Motor neuron (in vitro differentiated cells): ENCODE measurements at regions not wholly inside any gene's neighbourhood (a gene's known extent, or its start where the extent isn't known, plus 50 kb on each side); places are given as distances from the start of the nearest gene placed in this dataset.

Source experiments
- ATAC-seq, 8 experiments: fragments of 200-7000 bp; cut with Tn5 transposase; replicated peaks in 6 of 8; 2 replicates each; pipeline ENCODE4 v1.8.0; 2021; ENCODE audit warnings: mild to moderate bottlenecking in 8 of 8, moderate library complexity in 8 of 8
- H3K27ac ChIP-seq, 2 donors: fragments of 250-450 bp; sonication (Bioruptor Pico); 2 replicates each; pipeline ENCODE4 v1.9.0; 2021; ENCODE audit warnings: antibody characterized with exemption in 2 of 2, mild to moderate bottlenecking in 2 of 2, moderate library complexity in 1 of 2
- H3K4me1 ChIP-seq, 2 donors: fragments of 250-450 bp; sonication (Bioruptor Pico); replicated peaks in 1 of 2; 2 replicates each; pipeline ENCODE4 v1.6.1; 2021; ENCODE audit warnings: antibody characterized with exemption in 2 of 2, mild to moderate bottlenecking in 2 of 2, moderate library complexity in 1 of 2
- H3K4me3 ChIP-seq, 5 donors: fragments of 250-450 bp; sonication (Bioruptor Pico); 2 replicates each; pipeline ENCODE4 v1.9.0; 2021; ENCODE audit warnings: antibody characterized with exemption in 5 of 5, mild to moderate bottlenecking in 5 of 5, moderate library complexity in 4 of 5
- WGBS, 10 experiments: fragments of 450-650 bp; shearing (Covaris generic); methylation state at CpG; one replicate each; pipeline ENCODE4 v1.0.0; 2022; 5-methylcytosine and 5-hydroxymethylcytosine counted together
- in situ Hi-C, 9 experiments: fragments of 400-800 bp; cut with MboI; loops; one replicate each; pipeline ENCODE4 v1.15.0; 2021; ENCODE audit warnings: low sequenced_read_pairs in 9 of 9, low pct_unique_long_range_greater_than_20kb in 2 of 9; ENCODE audit not compliant: unreplicated experiment in 9 of 9

DNA sequence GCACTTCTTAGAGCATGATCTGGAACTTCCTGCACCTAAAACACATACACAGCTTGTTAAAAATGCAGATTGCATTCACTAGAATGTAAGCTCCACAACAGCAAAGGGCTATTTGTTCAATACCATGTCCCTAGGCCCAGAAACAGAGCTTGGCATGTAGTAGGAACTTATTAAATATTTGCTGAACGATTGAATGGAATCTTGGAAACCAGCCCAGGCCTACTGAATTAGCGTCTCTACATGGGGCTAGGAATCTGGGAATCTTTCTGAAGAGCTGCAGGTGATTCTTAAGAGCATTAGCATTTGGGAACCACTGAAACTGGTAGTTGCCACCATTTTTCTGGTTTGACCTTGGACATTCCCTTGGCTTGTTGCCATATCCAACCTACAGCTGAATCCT, 234.1 kb downstream of the STIM2 start:
- H3K4me1 ChIP-seq: peaks cover 4 to 13% of the 10 kb centered on the region in 2 donors
- H3K27ac ChIP-seq: no peak overlapping the region
- no peak overlapping the region for H3K4me3 ChIP-seq
- ATAC-seq: peak in 2 of 8 experiments; percentile 44 to 84
- in situ Hi-C loops: loop anchor here in 1 of 9 experiments (25.0 kb wide), 1 partner anchor 218 kb away; no protein-coding TSS in a partner anchor
- WGBS, 10 experiments: 0 to 80% (median 37%) methylated on average over 1 to 2 of the region's 2 CpGs; no CpG with 5 or more reads in 3 of the 10 experiments

DNA sequence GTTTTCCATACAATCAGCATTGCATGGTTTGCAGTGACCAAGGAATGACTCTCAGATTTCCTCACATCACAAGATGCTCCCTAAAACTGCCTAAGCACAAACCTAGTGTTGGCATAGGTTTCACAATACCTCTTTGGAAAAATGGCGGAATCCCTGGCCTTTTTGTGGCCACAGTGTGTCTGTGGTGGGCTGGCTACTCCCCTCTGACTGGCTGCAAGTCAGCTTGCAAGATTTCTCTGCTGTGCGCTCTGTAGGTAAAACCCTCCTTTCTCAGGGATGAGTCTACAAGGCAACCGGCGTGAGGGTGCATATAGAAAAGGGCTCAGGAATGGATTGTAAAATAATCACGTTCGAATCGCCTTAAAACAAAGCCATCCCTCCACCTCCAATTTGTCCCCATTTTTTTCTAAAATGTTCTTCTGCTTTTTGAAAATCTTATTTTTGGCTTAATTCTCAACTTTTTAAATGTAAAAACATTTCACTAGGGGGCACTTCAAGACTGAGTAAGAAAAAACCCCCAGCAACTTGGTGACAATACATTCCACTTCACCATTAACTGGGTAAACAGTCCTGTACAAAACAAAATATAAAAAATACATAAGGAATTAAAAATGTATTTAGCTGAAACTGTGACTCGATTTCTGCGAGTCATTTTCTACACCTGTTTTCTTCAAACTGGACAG, 235.6 kb downstream of the STIM2 start:
- Histone ChIP-seq H3K4me3 (no peak overlapping the region), H3K4me1 (peaks cover under 1 to 6% of the 10 kb centered on the region in 2 donors), H3K27ac (no peak overlapping the region)
- in situ Hi-C loops: loop anchor here in 1 of 9 experiments (25.0 kb wide), 1 partner anchor 216 kb away; no protein-coding TSS in a partner anchor
- no peak for ATAC-seq
- 4 to 60% (median 51%) methylated on average over 3 to 9 of the region's 9 CpGs for WGBS, 10 experiments

DNA sequence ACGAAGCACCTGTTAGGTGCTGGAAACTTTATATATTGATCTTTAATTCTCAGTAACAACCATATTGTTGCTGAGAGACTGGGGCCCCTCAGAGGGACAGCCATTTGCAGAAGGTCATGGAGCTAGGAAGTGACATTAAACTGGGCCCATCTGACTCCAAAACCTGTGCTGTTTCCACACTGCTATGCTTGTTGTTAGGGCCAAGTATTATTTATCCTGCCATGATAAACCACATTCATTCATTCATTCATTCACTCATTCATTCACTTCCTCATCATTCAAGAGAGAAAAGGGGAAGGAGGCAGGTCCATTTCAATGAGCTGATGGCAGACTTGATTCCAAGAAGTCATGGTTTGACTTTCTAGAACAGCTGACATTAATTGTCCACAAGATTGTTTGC, 237.4 kb downstream of the STIM2 start:
- peaks cover 9 to 13% of the 10 kb centered on the region in 2 donors for H3K4me1 ChIP-seq
- in situ Hi-C loops: loop anchor here in 1 of 9 experiments (25.0 kb wide), 1 partner anchor 214 kb away; no protein-coding TSS in a partner anchor
- no peak overlapping the region for H3K4me3 ChIP-seq
- WGBS, 10 experiments: 0 to 100% (median 68%) methylated on average over 1 of the region's 1 CpG; no CpG with 5 or more reads in 2 of the 10 experiments
- no peak overlapping the region for H3K27ac ChIP-seq
- ATAC-seq: no peak

DNA sequence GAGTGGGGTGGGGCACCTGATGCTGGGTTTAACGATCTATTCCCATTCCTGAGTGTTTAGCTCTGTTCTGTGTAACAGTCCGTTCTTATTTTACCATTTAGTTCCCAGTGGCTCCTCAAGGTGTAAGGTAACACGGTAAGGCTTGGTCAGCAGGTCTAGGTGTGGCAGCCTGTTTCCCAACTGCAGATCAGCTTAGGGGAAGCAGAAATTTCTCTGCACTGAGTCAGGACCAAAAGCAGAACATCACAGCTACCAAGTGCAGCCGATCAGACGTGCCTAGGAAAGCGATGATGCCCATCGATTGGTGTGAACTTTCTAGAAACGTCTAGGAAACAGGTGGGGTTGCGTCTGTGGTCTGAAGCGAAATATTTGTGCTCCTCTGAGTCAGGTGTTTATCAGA, 240.1 kb downstream of the STIM2 start:
- Histone ChIP-seq H3K4me1 (peaks cover 9 to 13% of the 10 kb centered on the region in 2 donors), H3K4me3 (no peak overlapping the region), H3K27ac (no peak overlapping the region)
- in situ Hi-C loops: no loop called here
- ATAC-seq: no peak
- whole genome bisulfite sequencing, 10 experiments: 46 to 100% (median 91%) methylated on average over 1 to 9 of the region's 10 CpGs; no CpG with 5 or more reads in 4 of the 10 experiments

DNA sequence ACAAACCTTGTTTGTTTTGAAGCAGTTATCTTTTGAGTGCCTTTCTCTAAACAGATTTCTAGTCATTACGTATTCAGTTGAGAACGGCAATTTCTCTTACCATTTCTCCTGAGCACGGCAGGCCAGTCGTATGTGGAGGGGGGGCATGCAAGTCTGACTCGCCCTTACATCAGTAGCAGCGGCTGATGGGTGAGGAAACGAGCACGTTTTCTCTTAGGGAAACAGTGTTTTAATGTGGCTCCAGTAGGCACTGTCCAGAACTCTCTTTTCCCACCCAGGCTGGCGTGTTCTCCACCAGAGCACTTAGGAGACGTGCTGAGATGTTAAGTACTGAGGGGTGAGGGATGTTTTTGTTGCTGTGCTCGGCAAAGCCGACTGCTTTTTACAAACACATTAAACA, 240.5 kb downstream of the STIM2 start:
- 22 to 90% (median 56%) methylated on average over 2 to 10 of the region's 12 CpGs for WGBS, 10 experiments
- Histone ChIP-seq H3K4me1 (peaks cover 9 to 13% of the 10 kb centered on the region in 2 donors), H3K27ac (no peak overlapping the region), H3K4me3 (no peak overlapping the region)
- in situ Hi-C loops: no loop called here
- ATAC-seq: peak in 5 of 8 experiments; percentile 27 to 76 (median 49)

DNA sequence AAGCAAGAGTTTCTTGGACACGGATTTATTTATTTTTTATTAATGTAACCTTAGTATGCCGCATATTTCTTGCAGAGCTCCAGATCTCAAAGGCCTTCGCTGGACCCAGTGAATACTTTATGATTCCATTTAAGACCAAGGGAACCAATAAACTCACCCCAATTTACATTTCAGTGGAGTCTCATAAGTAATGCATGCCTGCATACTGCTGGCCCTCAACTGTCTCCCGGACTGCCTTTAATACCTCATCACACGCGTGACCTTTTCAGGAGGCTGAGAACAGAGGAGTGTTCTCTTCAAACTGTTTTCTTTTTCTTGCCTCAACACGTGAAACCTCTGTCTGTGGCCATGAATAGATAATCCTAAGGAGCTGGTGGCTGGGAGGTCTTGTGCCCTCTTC, 240.9 kb downstream of the STIM2 start:
- no peak overlapping the region for H3K27ac ChIP-seq
- H3K4me1 ChIP-seq: peaks cover 9 to 13% of the 10 kb centered on the region in 2 donors
- in situ Hi-C loops: no loop called here
- no peak overlapping the region for H3K4me3 ChIP-seq
- 33 to 75% (median 59%) methylated on average over 1 to 6 of the region's 7 CpGs; no CpG with 5 or more reads in 3 of the 10 experiments for WGBS, 10 experiments
- ATAC-seq: peak; percentile 32 to 89 (median 60)

DNA sequence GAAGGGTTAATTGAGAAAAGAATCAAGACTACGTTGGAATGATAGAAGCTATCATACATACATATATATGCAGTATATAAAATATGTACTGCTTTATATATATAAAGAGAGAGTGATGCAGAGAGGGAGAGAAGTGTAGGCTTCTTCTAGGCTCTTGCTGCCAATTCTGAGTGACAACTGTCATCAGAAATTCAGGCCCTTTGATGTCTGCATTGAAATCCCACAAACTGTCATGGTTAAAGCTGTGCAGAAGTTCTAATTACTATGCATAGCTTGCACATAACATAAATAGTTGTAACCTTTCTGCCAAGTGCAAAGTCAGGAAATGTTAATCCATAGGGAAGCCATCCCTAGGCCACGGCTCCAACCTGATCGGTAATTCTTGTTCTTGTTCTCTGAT, 251.0 kb downstream of the STIM2 start:
- in situ Hi-C loops: no loop called here
- ATAC-seq: peak in 1 of 8 experiments; percentile 38
- peaks cover 8 to 17% of the 10 kb centered on the region in 2 donors for H3K4me1 ChIP-seq
- WGBS, 10 experiments: 11 to 93% (median 51%) methylated on average over 1 to 3 of the region's 3 CpGs; no CpG with 5 or more reads in 4 of the 10 experiments
- no peak overlapping the region for H3K4me3 ChIP-seq
- H3K27ac ChIP-seq: no peak overlapping the region

DNA sequence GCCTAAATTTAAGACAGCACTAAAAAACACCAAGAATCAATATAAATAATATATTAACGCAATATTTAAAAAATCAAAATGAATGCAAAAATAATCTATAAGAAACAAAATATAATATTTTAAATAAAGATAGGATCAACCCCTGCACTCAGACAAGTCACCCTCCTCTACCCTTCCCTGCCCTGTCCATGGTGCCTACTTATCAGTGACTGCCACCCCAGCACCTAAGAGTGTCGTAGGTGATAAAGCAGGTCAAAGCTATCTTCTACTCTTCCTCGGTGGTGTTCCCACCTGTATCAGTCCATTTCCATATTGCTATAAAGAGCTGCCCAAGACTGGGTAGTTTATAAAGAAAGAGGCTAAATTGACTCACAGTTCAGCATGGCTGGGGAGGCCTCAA, 251.9 kb downstream of the STIM2 start:
- 30 to 100% (median 86%) methylated on average over 1 to 3 of the region's 3 CpGs for WGBS, 10 experiments
- H3K4me3 ChIP-seq: no peak overlapping the region
- H3K4me1 ChIP-seq: peaks cover 8 to 17% of the 10 kb centered on the region in 2 donors
- in situ Hi-C loops: no loop called here
- no peak for ATAC-seq
- H3K27ac ChIP-seq: no peak overlapping the region

DNA sequence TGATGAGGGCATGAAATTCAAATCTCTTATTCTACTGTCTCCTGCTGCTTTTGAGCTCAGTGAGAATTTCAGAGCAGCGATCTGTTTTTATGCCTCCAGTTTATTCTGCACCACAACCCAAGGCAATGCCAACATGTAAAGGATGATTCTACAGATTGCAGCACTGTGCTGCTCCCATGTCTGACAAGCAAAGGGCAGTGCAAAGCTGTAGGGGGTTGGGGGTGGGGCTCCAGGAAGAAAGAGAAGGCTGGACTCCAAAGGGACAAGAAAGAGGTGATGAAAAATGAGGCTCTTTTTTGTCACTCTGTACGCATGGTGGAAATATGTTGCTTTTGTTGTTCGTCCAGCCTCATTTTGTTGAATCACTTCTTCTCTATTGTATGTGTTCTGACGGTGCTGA, 254.6 kb downstream of the STIM2 start:
- in situ Hi-C loops: no loop called here
- Histone ChIP-seq H3K27ac (no peak overlapping the region), H3K4me1 (peaks cover 3 to 9% of the 10 kb centered on the region in 2 donors), H3K4me3 (no peak overlapping the region)
- peak in 5 of 8 experiments; percentile 59 to 82 (median 68) for ATAC-seq
- 17 to 83% (median 39%) methylated on average over 1 to 4 of the region's 4 CpGs; no CpG with 5 or more reads in 2 of the 10 experiments for WGBS, 10 experiments

DNA sequence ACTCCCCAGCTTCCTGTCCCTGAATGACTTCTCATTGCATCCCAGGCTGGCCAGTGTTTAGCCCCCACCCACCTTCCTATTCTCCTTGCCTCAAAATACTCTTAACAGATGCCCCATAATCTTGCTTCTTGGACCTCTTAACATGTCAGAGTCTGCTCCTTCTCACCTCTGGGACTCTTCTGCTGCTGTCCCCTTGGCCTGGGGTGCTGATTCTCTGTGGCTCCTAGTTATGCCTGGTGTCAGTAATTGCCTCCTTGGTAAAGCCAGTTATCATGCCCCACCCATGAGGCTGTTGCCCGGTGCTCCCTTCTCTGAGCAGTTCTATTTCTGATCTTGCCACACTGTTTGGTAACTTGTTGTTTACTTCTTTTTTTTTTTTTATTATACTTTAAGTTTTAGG, 256.8 kb downstream of the STIM2 start:
- no peak for ATAC-seq
- WGBS, 10 experiments: 83 to 100% (median 94%) methylated on average over 1 of the region's 1 CpG; no CpG with 5 or more reads in 6 of the 10 experiments
- Histone ChIP-seq H3K27ac (no peak overlapping the region), H3K4me3 (no peak overlapping the region), H3K4me1 (peaks cover 3 to 9% of the 10 kb centered on the region in 2 donors)
- in situ Hi-C loops: no loop called here

DNA sequence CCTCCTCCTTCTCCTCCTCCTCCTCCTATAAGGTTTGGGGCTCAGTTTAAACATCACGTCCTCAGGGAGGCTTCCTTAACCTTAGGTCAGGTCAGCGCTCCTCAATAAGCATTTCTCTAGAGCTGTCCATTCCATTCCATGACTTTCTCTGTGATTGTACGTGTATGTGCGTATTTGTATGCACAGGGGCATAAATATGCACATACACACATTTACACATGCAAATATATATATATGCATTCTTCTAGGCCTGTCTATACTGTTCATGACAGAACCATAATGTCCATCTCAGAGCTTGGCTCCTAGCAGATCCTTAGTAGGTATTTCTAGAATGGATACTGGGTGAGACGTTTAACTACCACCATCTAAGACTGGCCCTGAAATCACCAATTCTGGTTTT, 258.6 kb downstream of the STIM2 start:
- 0 to 100% (median 87%) methylated on average over 1 to 5 of the region's 5 CpGs; no CpG with 5 or more reads in 2 of the 10 experiments for WGBS, 10 experiments
- Histone ChIP-seq H3K4me3 (no peak overlapping the region), H3K4me1 (peaks cover 10 to 18% of the 10 kb centered on the region in 2 donors), H3K27ac (no peak overlapping the region)
- ATAC-seq: peak in 3 of 8 experiments; percentile 59 to 84 (median 80)
- in situ Hi-C loops: no loop called here

DNA sequence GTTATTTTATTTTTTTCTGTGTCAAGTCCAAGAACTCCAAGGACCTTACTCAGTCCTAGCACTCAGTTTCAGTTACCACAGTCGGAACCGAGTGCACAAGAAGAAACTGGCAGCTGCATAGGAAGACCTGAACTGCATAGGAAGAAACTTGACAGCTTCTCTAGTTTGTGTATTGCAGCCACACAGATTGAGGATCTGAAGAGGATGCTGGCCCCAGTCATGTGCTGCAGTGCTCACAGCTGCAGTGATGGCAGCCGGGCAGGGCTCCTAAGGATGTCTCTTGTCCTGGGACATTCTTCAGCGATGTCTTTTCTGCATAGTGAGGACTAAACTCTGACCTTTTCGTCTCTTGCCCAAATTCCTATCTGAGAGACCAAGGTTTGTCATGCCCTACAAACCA, 261.2 kb downstream of the STIM2 start:
- in situ Hi-C loops: no loop called here
- no peak overlapping the region for H3K4me3 ChIP-seq
- H3K27ac ChIP-seq: no peak overlapping the region
- no peak for ATAC-seq
- 17 to 100% (median 89%) methylated on average over 1 to 5 of the region's 5 CpGs for whole genome bisulfite sequencing, 10 experiments
- peaks cover 7 to 9% of the 10 kb centered on the region in 2 donors for H3K4me1 ChIP-seq

DNA sequence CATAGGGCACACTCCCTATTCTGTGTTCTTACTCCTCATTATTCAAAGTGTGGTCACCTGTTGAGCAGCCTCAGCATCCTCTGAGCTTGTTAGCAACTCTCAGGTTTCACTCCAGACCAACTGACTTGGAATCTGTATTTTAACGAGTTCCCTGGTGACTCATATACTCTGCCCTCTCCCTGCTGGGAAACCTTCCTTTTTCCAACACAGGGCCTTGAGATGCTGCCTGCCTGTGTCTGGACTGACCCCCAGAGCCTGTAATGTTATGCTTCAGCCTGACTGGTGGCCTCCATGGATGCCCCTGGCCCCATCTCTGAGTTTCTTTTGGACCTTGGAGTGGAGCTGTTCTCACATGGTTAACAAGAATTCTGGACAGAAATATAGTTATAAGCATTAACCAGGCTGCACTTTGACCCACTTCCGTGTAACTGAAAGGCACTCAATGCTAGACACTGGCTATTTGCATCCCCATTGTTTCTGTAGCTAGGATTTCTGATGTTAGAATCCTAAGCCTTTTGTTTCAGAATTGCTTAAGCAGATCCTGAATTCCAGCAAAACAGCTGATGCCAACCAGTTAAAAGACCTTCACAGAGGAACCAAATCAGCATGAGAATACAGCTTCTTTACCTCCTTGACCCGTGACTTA, 262.6 kb downstream of the STIM2 start:
- no peak overlapping the region for H3K27ac ChIP-seq
- H3K4me1 ChIP-seq: peaks cover 7 to 9% of the 10 kb centered on the region in 2 donors
- in situ Hi-C loops: no loop called here
- 0 to 20% (median 10%) methylated on average over 1 to 3 of the region's 3 CpGs; no CpG with 5 or more reads in 1 of the 10 experiments for WGBS, 10 experiments
- no peak overlapping the region for H3K4me3 ChIP-seq
- peak in 7 of 8 experiments; percentile 79 to 93 (median 90) for ATAC-seq
